ENCODE measurements at regions not wholly inside any gene's neighbourhood (a gene's known extent, or its start where the extent isn't known, plus 50 kb on each side); places are given as distances from the start of the nearest gene placed in this dataset.

DNA sequence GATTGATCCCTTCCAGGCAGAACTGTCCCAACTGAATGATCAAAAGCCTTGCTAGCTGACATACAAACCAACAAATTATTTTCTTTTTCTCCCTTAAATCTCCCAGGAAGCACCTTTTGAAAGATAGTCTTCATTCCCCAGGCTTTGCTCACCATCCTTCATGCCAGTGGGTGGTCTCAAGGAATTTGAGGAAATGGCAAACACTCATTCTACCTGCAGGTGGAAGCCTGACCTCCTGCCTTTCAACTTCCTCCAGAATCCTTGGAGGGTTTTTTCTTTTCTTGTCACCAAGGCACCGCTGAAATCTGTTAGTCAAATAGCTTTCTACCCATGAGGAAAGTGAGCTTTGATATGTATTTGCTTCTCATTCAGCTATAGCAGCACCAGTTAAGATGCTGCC, 128.5 kb downstream of the WIF1 start:
- Histone ChIP-seq H3K4ac (replicated peaks; ENCODE audit: insufficient read length, low read depth, low read length) (no peak overlapping the region), H4K91ac (replicated peaks; ENCODE audit: insufficient read length, low read length) (no peak overlapping the region), H3K9me3 (ENCODE audit: insufficient read depth in 2 of 2, low read depth in 1 of 2, low read length in 1 of 2) (peaks cover 14 to 23% of the 10 kb centered on the region in 2 experiments), H2AFZ (ENCODE audit: low read length) (no peak overlapping the region), H2BK20ac (ENCODE audit: low read length) (no peak overlapping the region), H3K4me1 (replicated peaks in 1 of 4; ENCODE audit: control insufficient read depth in 3 of 4, insufficient read depth in 4 of 4, low read length in 3 of 4) (peaks cover 0 to 12% (median 10%) of the 10 kb centered on the region in 4 experiments; a peak in 4 of 7 replicates), H4K20me1 (replicated peaks in 1 of 2; ENCODE audit: control insufficient read depth in 1 of 2, insufficient read depth in 2 of 2, low read length in 2 of 2) (no peaks in the 10 kb centered on the region), H4K8ac (ENCODE audit: extremely low read depth, insufficient read depth, low read length) (no peak overlapping the region), H3K9ac (replicated peaks in 1 of 4; ENCODE audit: extremely low read depth in 1 of 4, low read depth in 3 of 4, low read length in 3 of 4) (no peak overlapping the region), H3K18ac (ENCODE audit: extremely low read depth, low read length) (no peak overlapping the region), H3K27me3 (replicated peaks in 1 of 4; ENCODE audit: control insufficient read depth in 3 of 4, extremely low read depth in 1 of 4, insufficient read depth in 3 of 4, low read length in 3 of 4) (no peaks in the 10 kb centered on the region), H3K14ac (ENCODE audit: insufficient read length) (no peak overlapping the region), H2BK5ac (ENCODE audit: low read depth, low read length) (peak overlapping the region; percentile 63; the same call in 1 of the 2 replicates), H3K4me3 (ENCODE audit: extremely low read depth in 1 of 4, insufficient read depth in 2 of 4, low read depth in 3 of 4, low read length in 4 of 4) (peak overlapping the region in 1 of 4 experiments; percentile 43; a peak in 2 of 8 replicates), H3K4me2 (ENCODE audit: insufficient read depth in 1 of 2, low read depth in 2 of 2, low read length in 2 of 2) (peak overlapping the region; percentile 49 to 53; a peak in 3 of 4 replicates), H2BK120ac (replicated peaks; ENCODE audit: low read depth, low read length) (no peak overlapping the region), H3K56ac (replicated peaks; ENCODE audit: insufficient read length, low read depth, low read length) (no peak overlapping the region), H4K5ac (ENCODE audit: insufficient read length, low read depth, low read length) (no peak overlapping the region), H2AK5ac (ENCODE audit: low read depth, low read length) (no peak overlapping the region), H3K79me1 (ENCODE audit: low read depth, low read length) (no peaks in the 10 kb centered on the region; the same call in 1 of the 2 replicates), H3K79me2 (ENCODE audit: control insufficient read depth in 1 of 2, insufficient read depth in 2 of 2, low read length in 2 of 2) (no peaks in the 10 kb centered on the region), H3K23ac (ENCODE audit: insufficient read length) (no peak overlapping the region), H3K23me2 (ENCODE audit: low read depth, low read length) (no peaks in the 10 kb centered on the region), H2BK15ac (ENCODE audit: low read length) (no peak overlapping the region), H3K27ac (ENCODE audit: low read depth, low read length) (no peak overlapping the region), H3K36me3 (ENCODE audit: control insufficient read depth in 2 of 4, insufficient read depth in 4 of 4, low read length in 3 of 4) (peaks cover 0 to 16% (median 0%) of the 10 kb centered on the region in 4 experiments; a peak in 2 of 8 replicates), H2BK12ac (ENCODE audit: low read depth, low read length) (no peak overlapping the region)
- CTCF ChIA-PET (ENCODE audit: partially characterized antibody), result interaction anchor here (0.7 to 2.1 kb wide), 4 partner anchors 47 to 102 kb away, joined by 3 to 7 read pairs (median 3); no protein-coding TSS in a partner anchor
- peak in 1 of 2 experiments; percentile 56 for DNase-seq (ENCODE audit: low read depth in 1 of 2, low spot score in 2 of 2)
- POLR2A ChIA-PET (ENCODE audit: partially characterized antibody), result interaction anchor here (0.6 kb wide), 1 partner anchor 786 kb away, joined by 4 read pairs; no protein-coding TSS in a partner anchor
- FAIRE-seq, result peak; percentile 99
- 0% methylated on average over 1 of the region's 1 CpG; no CpG with 5 or more reads in 1 of the 2 experiments for WGBS, 2 experiments (ENCODE audit: extremely low coverage in 1 of 2, insufficient coverage in 1 of 2, insufficient read length in 1 of 2, insufficient replicate concordance in 2 of 2, low coverage in 1 of 2, low lambda C conversion rate in 2 of 2, missing lambda C conversion rate in 1 of 2)
- no peak for TF ChIP-seq PHF8 (conservative IDR thresholded peaks at IDR 0.05; ENCODE audit: low read depth, low read length)
- TF ChIP-seq, protein P1, sequence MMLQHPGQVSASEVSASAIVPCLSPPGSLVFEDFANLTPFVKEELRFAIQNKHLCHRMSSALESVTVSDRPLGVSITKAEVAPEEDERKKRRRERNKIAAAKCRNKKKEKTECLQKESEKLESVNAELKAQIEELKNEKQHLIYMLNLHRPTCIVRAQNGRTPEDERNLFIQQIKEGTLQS (IDR thresholded peaks at IDR 0.05; ENCODE audit: insufficient read depth, low read depth, low read length), result no peak
